Stimulated activated CD8-positive, alpha-beta memory T cell treated with anti-CD3 and anti-CD28 coated beads, Interleukin-2, amount 100 ng/mL, for 1 hour (primary cell): ENCODE measurements at regions not wholly inside any gene's neighbourhood (a gene's known extent, or its start where the extent isn't known, plus 50 kb on each side); places are given as distances from the start of the nearest gene placed in this dataset.

ENCODE experiments used
- DNase-seq, 2 donors: peaks; one replicate each; pipeline ENCODE4 v3.0.0-alpha.2; 2020; ENCODE audit warnings: low read depth in 2 of 2

GRCh38 chr12:127254420-127254955, 1012.5 kb upstream of the TMEM132C start:
- DNase-seq, result no peak

GRCh38 chr12:127257366-127257935, 1009.5 kb upstream of the TMEM132C start:
- DNase-seq, result no peak

GRCh38 chr12:127260531-127260930, 1006.4 kb upstream of the TMEM132C start:
- no peak for DNase-seq

GRCh38 chr12:127260999-127261398, 1006.0 kb upstream of the TMEM132C start:
- DNase-seq, result no peak

- no peak for DNase-seq
Measured at GRCh38 chr12:127262615-127263014, 1004.4 kb upstream of the TMEM132C start.

- no peak for DNase-seq
Measured at GRCh38 chr12:127263621-127264020, 1003.3 kb upstream of the TMEM132C start.

- DNase-seq, result no peak
Measured at GRCh38 chr12:127267128-127267527, 999.8 kb upstream of the TMEM132C start.

GRCh38 chr12:127268213-127268612, 998.8 kb upstream of the TMEM132C start:
- DNase-seq, result no peak

- DNase-seq, result no peak
Measured at GRCh38 chr12:127268706-127269425, 998.1 kb upstream of the TMEM132C start.

GRCh38 chr12:127270193-127270592, 996.8 kb upstream of the TMEM132C start:
- no peak for DNase-seq

GRCh38 chr12:127271776-127272175, 995.2 kb upstream of the TMEM132C start:
- DNase-seq, result no peak

- DNase-seq, result no peak
Measured at GRCh38 chr12:127272864-127273263, 994.1 kb upstream of the TMEM132C start.

- no peak for DNase-seq
Measured at GRCh38 chr12:127273626-127274025, 993.3 kb upstream of the TMEM132C start.

- DNase-seq, result no peak
Measured at GRCh38 chr12:127275416-127275815, 991.6 kb upstream of the TMEM132C start.

GRCh38 chr12:127277882-127278281, 989.1 kb upstream of the TMEM132C start:
- DNase-seq, result no peak

GRCh38 chr12:127278351-127278750, 988.6 kb upstream of the TMEM132C start:
- DNase-seq, result no peak

- peak; percentile 6 to 19 for DNase-seq
Measured at GRCh38 chr12:127280393-127281275, 986.3 kb upstream of the TMEM132C start.

- no peak for DNase-seq
Measured at GRCh38 chr12:127282786-127283565, 984.0 kb upstream of the TMEM132C start.

GRCh38 chr12:127284021-127284420, 982.9 kb upstream of the TMEM132C start:
- DNase-seq, result no peak

GRCh38 chr12:127284870-127285431, 982.0 kb upstream of the TMEM132C start:
- DNase-seq, result no peak

- DNase-seq, result no peak
Measured at GRCh38 chr12:127286281-127286680, 980.7 kb upstream of the TMEM132C start.
